NCI-H2107 treated with DMSO at 0.1 percent for 48 hours (cell line): ENCODE measurements at regions not wholly inside any gene's neighbourhood (a gene's known extent, or its start where the extent isn't known, plus 50 kb on each side); places are given as distances from the start of the nearest gene placed in this dataset.
A peak's percentile ranks its signal among the peaks of the same experiment; 100 is the strongest.

Experiments
- DNase-seq: peaks from one replicate; lab custom pipeline; 2025; ENCODE audit not compliant: unreplicated experiment; lab: John Stamatoyannopoulos, UW

DNA sequence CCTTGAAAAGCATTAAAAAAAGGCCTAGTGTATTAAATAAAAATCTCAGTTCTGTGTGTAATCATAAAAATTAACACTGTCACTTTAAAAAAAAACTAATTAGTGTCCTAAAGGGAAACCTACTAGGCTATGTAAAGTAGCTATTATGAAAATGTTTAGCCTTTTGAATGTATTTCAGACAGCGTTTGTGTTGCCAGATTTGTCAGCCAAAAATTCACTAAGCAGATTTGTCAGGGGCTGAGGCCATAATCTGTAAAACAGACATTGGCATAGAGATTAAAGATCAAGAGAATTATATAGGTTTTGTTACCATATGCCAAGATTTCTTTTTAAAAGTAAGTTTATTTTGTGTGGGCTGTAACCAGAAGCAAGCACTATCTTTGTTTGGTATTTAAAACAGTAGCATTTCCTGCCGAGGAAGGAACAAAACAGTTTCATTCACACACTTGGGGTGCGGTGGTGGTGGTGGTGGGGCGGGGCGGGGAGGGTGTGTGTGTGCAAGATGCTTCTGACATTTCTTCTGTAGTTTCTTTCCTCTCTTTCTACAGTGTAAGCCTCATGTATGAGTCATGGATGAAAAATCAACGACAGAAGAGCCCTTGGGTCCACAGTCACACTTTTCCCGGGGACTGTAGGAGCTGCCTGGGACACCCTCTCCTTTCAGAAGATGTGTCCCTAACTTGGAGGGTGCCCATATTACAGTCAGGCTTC, 328.5 kb upstream of the FANCL start:
- DNase-seq: no peak

DNA sequence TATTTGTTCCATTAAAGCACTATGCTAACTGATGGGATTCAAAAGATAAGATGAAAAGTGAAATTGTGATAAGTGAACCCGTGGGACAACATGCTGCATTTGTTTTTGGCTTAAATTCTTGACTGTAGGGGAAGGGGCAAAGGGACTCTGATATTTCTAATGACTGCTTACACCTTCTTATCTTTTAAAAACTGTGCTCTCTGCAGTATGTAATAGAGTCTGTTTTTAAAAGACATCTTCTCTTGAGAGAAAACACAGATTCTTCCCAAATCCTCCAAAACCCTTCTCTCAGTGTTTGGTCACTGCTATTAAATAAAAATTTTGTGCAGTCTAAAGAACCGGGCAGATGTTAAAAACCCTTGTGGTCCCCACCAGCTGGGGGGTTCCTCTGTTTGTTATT, 327.8 kb upstream of the FANCL start:
- DNase-seq: no peak

DNA sequence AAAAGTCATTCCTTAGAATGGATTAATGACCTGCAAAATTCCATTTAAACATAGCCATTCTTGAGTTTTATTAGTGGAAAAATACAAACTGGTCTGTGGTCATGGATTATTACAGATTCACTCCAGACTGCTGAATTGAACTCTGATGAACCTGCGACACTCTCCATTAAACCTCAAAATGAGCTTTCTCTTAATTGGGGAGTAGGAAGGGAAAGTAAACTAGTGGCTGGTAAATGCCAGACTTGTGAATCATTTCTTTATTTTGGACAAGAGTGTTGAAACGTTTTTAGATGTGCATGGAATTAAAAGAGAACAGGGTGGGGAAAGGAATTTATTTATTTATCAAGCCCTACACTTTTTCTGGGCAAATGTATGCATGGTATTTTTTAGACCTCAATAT, 321.2 kb upstream of the FANCL start:
- no peak for DNase-seq

DNA sequence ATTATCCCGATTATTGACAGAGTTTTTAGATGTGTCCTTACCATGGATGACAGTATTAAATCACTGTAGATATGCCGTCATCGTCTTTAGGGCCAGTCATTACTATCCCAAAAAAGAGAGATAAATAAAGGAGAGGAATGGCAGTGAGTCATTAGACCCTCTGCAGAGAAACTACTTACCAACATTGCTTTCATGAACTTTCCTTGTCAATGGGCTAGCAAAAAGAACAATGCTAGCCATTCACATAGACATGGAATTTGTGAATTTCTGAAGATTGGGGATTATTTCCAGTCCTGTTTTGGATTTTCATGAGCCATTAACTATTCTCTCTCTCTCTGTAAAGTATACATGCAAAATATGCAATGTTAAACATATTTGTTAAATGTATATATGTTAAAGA, 319.4 kb upstream of the FANCL start:
- DNase-seq: no peak

- DNase-seq: no peak
These were observed 317.8 kb upstream of the FANCL start for GRCh38 chr2:58558881-58559280.

DNA sequence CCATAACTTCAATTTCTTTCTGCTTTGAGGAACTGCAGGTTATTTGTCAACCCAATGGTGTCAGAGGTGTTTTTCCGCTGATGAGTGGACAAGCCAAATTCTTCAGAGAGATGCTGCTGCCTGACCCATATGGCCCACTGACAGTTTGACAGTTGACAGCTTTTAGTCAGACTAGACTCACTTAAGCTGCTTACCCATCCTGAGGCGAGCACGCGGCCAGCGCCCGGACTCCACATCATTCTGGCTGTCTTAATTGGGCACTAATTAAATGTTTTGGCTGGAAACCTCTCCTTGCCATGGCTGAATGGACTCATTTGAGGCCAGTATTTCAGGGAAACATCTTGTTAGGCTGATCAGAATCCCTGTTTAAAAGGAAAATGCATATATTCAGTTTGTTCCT, 316.1 kb upstream of the FANCL start:
- DNase-seq: no peak

GRCh38 chr2:58553937-58554336, 312.8 kb upstream of the FANCL start:
- no peak for DNase-seq

GRCh38 chr2:58553522-58553921, 312.4 kb upstream of the FANCL start:
- DNase-seq: no peak

GRCh38 chr2:58545300-58546280, 304.5 kb upstream of the FANCL start:
- DNase-seq: no peak

DNA sequence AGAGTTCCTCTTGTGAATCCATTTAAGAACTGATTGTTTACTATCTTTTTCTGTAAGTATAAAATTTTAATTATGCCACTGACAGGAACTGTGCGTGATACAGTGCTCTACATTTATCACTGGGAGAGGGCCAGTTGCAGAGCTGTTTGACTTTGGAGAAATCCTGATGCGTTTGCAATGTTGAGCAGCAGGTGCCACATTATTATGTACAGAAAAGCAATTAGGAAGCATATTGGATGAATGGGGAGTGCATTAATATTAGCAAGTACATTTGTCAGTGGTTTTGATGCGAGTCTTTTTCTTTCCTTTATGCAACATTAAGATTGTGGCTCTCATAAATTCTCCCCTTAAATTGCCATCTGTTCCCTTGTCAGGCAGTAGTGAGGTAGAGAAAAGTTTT, 302.3 kb upstream of the FANCL start:
- peak; percentile 61 for DNase-seq

DNA sequence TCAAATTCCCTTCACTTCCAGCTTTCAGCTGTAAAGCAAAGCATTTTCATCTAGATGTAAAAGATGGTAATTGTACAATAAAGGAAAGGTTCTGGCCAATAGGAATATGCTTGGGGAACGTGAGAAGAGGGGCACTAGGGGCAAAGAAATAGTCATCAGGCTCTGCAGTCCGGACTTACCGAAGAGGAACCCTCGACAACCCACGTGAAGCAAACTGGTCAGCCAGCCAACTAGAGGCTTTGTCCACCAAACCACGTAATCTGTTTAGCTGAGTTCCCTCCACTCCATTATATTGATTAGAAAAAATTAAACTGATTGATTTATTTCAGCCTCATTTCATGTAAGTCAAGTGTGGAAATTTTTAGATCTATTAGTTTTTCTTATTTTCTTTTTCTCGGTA, 300.4 kb upstream of the FANCL start:
- DNase-seq: no peak

- peak; percentile 35 for DNase-seq
These were observed 299.6 kb upstream of the FANCL start for GRCh38 chr2:58540681-58541080.

DNA sequence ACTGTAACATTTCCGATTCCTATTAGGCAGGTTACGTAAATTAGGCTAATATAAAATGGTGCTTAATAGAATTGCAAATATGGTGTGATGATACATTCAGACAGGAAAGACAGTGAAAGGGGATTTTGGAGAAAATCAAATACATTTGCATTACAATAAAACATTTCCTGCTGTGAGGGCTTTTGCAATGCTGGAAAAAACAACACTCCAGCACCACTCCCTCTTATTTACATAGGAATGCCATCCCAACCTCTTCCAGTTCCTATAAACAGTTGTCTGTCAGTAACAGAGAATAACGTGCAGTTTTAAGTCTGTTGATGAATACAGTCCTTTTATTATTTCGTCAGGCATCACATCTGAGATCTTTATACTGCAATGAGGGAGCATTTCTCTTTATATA, 298.8 kb upstream of the FANCL start:
- peak; percentile 55 for DNase-seq

GRCh38 chr2:58535990-58536389, 294.9 kb upstream of the FANCL start:
- DNase-seq: no peak

DNA sequence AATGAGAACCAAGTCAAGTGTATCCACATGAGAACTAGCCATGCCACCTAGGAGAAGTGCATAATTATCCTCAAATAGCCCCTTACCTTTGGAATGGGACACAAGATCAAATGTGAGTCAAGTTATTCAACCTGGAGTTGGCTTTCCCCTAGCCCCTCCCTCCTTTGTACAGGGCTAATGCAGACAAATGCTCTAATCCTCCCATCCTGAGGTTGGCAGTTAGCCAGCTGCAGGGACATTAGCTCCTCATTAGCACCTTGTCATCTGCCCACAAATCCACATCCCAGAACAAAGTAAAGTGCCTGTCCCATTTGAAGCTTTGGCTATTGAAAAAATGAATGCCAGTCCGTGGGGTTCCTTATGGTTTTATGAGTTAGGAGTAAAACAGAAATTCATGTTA, 294.1 kb upstream of the FANCL start:
- DNase-seq: peak; percentile 60

GRCh38 chr2:58533376-58533775, 292.3 kb upstream of the FANCL start:
- DNase-seq: no peak

- no peak for DNase-seq
These were observed 291.5 kb upstream of the FANCL start for GRCh38 chr2:58532641-58533040.

DNA sequence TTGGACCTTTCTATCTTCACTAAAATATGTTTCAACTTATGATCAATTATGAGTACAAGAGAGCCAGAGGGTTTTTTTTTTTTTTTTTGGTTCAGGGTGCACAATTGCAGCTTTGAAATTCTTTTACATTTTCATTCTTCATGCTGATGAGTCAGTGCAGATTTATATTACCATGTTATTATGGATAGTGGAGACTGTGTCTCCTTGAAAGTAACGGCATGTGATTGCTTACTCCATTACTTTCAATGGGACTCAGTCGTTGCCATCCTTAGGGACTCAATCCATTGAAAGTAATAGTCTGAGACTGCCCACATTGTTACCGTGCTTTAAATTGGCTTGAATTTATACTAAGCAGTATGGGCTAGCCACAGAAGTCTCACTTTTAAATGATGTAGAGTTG, 286.5 kb upstream of the FANCL start:
- no peak for DNase-seq

DNA sequence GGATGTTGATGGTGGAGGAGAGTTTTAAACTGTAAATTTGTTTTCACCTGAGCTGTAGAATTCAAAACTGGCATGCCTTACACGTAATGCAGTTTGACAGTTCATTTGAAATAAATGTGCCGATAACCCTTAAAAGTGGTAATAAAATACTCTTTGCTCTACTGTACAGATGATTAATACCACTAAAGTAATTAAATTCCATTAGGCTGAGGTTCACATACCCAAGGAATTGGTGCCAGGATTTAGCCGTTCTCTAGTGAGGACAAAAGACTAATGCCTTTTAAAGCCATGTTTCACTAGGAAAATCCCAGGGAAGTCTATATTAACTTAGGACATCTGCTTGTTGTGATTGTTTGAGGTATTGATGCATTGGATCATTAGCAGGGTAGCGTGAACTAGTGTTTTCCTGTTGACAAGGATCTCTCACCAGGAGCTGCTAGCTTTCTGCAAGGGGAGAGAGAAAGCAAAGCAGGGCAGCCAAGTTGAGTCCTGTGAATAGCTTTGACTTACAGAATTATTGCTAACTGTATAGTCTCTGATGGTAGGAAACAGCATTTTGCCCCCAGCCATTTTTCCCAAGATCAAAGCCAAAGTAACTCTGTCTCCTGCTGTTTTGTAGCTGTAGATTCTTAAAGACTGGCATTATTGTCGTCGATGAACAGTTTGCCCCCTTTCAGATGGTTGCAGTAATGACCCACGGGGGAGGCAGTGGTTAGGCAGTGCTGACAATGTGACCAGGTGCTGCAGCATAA, 280.9 kb upstream of the FANCL start:
- DNase-seq: peak; percentile 89

- no peak for DNase-seq
These were observed 279.8 kb upstream of the FANCL start for GRCh38 chr2:58520903-58521302.

GRCh38 chr2:58517881-58518280, 276.8 kb upstream of the FANCL start:
- no peak for DNase-seq

DNA sequence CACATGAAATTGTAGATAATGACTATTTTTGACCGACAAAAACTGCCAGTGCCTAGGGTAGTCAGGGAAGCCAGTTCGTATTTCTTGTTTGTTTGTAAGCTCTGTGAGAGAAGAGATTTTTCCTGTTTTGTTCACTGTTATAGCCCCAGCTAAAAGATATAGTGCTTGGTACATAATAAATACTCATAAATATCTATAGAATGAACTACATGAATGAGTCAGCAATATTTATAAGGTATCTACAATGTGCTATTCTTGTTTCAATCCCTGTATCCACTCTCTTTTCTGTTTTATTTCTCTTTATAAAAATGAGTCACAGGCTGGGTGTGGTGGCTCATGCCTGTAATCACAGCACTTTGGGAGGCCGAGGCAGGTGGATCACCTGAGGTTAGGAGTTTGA, 275.6 kb upstream of the FANCL start:
- DNase-seq: peak; percentile 60
